ENCODE measurements at regions not wholly inside any gene's neighbourhood (a gene's known extent, or its start where the extent isn't known, plus 50 kb on each side); places are given as distances from the start of the nearest gene placed in this dataset.
A peak's percentile ranks its signal among the peaks of the same experiment; 100 is the strongest.

DNA sequence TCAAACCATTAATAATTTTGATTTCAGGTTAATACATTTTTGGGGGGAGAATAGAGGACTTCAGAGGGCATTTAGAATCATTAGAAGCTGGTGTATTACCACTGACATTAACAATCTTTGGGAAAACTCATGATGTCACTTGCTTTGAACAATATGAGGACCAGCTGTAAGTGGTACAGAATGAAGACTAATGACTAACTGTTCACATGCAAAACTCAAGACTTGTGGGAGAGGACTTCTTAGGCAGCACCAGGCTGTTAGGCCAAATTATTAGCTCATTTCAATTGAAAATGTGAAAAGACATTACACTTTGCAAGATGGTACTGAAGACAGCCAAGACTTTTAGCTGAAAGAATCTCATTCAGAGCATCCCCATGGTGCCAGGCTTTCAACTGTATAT lies 426.2 kb upstream of the ADAMTS9 start:
- no peak for DNase-seq

DNA sequence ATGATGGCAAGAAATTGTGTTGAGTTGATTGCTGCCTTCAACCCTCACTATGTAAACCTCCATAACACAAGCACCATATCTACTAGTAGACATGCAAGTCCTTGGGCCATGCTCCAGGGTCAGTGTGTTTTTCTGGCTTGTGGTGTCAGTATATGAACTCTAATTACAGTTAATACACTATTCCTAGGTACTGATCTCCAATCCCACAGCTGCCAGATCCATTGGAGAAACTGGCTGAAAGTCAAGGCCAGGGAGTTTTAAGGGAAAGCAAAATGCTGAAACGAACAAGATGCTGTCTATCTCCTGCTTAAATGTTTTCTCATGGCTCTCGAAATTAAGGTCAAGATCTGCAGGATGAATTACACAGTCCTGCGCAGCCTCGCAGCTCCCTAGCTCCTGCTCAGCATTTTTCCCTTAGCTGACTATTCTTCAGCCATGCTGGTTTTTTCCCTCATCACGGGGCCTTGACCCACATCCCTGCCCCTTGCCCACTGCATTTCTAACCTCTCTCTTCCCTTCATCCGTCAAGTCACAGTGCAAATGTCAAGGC lies 425.0 kb upstream of the ADAMTS9 start:
- no peak for DNase-seq

DNA sequence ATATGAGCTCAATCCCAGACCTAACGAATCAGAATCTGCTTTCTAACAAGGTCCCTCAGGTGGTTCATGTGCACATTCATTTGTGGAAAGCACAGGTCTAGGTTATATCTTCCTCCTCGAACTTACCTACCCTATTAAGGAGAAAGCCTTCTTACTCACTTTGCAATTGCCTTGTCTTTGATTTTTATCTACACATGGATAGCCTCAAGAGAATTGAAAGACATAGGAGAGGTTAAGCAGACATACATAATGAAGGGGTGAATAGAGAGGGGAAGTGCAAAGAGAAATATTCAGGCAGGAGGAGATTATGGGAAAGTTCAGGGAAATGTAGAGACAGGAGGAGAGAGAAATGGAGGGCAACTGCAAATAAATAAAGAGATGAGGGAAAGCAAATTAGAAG lies 422.9 kb upstream of the ADAMTS9 start:
- DNase-seq, result no peak

DNA sequence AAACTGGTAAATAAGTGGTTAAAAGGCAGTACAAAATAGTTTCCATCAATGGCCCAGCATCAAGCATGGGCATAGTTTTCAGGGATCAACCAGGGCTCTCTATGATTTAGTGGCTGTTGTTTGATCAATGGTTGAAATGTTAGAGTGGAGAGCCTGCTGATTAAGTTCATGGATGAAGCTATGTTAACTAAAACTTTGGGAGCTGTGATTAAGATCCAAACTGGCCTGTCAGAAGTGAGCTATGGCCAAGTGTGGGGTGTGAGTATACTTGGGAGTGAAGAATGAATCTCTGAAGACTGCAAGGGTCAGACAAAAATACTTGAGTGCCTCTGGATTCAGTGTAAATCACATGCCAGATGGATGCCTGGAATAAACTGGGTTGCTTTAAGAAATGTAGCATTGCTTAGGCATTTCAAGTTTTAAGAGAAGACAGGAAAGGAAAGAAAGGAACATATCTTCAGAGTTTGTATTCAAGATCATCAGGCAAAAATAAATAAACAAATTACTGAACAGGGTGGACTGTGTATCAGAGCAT lies 422.2 kb upstream of the ADAMTS9 start:
- no peak for DNase-seq

DNA sequence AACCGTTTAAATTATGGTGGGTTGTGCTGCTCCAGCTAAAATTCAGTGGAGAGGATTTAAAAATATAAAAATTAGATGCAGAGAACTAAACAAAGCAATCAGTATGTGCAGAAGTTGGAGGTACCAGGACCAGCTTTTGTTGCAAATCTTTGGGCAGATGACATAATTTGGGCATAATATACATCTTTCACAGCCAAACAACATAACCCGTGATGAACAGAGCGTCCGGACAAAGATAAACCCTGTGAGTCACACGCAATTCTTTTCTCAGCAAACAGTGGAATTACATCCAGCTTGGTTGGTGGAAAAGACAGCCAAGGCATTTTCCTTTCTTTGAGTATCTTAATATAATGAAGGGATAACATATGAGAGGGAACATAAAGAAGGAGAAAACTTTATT lies 419.4 kb upstream of the ADAMTS9 start:
- peak in 1 of 51 donors; percentile 5 for DNase-seq

DNA sequence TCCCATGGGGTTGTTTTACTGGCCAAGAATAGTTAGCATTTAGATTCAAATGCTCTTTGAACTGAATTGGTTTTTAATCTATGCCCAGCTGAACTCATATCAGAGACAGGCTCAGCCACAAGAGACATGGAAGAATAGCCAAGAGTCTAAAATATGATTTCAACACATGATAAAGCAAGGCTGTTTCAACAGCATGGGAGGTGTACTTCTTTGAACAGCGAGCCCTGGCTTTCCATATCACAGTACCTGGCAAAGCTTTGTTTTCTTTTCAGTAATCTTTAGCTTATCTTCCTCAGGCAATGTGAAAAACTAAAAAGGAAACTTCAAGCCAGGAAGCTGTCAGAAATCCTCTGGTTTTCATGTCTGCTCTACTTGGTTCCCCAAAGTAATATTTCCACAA lies 413.6 kb upstream of the ADAMTS9 start:
- no peak for DNase-seq

DNA sequence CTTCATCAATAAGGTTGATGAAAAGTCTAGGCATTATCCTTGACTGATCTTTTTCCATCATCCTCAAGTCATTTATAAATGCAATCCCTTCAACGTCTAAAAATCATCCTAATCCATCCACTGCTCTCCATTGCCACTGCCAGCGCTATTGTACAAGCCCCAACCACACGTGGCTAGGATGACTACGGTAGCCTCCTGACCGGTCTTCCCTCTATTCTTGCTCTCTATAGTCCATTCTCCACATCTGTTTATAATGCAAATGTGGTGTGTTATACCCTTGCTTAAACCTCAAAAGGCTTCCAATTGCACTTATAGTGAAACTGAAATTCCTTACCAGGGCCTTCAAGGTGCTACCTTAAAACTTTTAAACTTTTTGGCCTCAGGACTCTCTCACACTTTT lies 410.6 kb upstream of the ADAMTS9 start:
- DNase-seq, result no peak

DNA sequence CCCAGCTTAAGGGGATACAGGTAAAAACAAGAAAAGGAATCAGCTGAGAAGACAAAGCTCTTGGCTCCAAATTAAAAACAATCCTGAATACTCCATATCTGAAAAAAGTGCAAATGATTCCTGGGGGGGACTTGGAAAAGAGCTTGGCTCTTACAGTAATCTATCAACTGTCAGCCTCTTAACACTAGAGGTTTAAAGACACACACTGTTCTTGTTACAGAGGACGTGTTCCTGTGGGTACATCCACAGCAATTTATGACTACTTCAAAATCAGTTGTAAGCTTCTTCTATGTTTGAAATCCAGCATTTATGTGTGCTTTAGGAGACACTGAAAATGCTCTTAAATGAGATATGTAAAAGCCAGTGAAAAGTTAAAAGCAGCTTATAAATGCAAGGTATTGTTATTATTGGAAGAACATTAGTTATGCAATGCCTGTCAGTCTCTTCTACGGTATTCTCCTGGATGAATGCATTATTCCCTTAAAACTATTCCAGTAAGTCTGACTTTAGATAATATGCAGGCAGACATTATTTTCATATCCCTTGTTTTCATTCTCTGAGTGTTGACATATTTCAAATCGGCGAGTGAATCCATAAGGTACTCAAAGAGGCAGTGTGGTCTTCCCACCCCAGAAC lies 408.4 kb upstream of the ADAMTS9 start:
- no peak for DNase-seq

DNA sequence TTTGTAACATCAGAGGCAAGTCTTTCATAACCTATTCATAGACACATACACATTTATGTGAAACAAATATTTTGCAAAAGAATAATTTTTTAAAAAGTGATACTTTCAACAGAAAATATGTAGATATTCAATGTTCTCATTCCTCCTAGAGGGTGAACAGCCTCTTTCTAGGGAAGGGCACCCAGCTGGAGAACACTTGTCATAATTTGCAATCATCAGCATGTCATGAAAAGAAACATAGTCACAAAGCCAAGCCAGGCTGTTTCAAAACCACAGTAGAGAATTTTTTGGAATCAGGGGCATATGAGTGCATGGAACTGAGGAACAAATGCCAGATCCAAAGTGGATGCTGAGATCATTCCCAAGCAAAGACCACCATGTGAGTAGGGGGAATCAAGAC lies 406.9 kb upstream of the ADAMTS9 start:
- no peak for DNase-seq

DNA sequence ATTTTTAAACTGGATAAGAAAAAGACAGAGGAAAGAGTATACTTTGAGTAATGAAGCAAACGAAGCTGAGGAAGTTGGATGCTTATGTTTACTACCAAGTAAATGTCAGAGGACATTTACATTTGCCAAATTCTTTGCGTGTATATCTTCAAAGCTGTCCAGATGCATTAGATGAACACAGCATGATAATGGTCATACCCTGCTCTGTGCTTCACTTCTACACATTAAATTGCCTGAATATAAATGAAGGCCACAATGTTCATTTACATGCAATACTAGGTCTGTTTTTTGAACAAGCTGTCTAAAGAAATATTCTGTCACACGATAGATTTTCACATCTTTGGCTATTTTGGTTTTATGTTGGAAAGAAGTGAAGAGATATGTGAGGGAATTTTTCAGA lies 405.8 kb upstream of the ADAMTS9 start:
- no peak for DNase-seq

DNA sequence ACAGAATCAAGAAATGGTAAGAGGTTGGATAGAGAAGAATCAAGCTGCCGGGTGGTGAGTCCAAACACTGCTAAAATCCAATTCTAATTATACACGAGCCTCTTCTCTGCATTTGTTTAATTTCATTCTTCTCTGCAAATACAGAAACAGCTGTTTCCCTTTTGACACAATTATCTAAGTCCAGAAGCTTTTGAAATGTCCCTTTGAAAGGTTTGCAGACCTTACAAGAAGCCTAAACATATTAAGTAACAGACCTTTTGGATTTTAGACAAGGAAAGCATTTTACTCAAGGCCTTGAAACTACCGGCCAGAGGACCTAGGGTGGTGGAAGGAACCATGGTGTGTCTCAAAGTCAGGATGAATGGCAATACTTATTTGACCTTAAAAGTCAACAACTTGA lies 403.8 kb upstream of the ADAMTS9 start:
- DNase-seq, result no peak

DNA sequence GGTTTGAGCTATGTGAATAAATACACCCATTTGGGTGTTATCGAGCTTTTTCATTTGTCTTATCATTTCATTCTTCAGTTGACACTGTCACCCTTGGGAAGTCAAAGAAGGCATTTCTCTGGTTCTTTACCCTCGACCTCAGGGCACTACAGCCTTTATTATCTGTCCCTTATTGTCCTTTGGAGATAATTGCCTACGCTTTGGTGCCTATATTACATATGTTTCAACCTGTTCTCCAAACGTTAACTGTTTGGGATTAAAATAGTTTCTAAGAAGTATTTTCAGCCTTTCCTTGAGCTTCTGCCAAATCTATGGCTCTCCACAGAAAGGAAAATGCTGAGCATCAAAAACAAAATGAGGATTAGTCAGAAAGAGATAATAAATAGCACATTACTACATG lies 395.4 kb upstream of the ADAMTS9 start:
- no peak for DNase-seq

DNA sequence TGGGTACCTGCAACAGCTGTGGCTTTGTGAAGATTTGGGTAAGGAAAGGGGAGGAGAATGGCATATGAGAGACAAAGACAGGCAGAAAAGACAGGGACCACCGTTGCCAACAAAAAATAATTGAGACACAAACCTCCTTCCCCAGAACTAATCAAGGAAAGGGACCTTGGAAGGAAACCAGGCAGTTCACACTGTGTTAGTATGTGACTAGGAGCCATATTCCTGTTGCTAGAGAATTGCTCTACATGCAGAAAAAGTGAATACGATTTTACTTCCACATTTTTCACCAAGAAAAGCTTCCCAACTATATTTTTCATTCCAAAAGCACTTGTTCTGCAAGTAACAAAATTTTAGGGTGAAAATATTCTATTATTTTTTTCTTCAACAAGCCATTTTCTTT lies 393.7 kb upstream of the ADAMTS9 start:
- DNase-seq, result no peak

DNA sequence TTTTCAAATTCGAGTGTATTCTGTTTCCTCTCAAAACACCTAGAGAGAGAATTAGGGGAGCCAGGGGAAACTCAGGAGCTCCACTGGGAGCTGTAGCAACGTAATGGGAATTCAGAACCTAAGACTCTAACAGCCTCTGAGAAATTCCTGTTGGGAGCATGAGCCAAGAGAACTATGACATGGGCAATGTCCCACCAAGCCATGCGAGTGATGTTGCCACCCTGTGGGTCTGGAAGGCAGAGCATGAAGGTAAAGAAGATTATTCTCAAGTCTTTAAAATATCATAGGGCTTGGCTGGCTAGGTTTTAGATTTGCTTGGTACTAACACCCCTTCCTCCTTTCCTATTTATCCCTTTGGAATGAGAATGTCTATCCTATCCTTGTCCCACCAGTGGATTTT lies 392.6 kb upstream of the ADAMTS9 start:
- no peak for DNase-seq

DNA sequence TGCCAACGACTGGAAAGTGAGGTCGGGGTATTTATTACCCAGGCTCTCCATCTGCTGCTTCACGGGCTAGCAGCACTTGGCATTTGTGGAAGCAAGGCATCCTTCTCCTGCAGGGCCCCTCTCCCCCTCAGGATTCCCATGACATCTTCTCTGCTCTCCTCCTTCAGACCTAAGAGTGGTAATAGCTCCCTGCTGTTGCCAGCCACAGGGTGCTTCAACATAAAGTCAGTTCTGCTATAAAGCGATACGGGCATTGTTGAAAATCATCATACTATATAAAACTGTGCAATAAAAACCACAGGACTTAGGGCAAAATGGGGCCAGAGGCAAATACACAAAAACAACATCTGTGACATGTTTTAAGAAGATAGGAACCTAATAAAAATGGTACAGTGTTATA lies 391.8 kb upstream of the ADAMTS9 start:
- DNase-seq, result no peak

DNA sequence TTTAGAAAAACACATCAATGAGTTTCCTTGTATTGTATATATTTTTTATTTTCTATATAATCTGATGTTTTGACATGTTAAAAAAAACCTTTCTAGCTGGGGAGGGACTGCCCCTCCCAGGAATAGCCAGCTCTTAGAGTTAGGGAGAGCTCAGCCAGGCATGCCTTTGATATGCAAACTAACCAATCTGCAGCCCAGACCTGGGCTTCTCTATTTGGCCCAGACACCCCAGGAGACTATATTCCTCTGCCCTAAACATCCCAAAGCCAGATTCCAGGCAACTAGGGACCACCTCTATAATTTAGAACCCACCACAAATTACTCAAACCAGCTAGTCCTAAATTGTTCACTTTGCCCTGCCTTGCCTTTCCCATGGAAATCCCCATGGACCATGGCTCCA lies 390.9 kb upstream of the ADAMTS9 start:
- DNase-seq, result no peak

DNA sequence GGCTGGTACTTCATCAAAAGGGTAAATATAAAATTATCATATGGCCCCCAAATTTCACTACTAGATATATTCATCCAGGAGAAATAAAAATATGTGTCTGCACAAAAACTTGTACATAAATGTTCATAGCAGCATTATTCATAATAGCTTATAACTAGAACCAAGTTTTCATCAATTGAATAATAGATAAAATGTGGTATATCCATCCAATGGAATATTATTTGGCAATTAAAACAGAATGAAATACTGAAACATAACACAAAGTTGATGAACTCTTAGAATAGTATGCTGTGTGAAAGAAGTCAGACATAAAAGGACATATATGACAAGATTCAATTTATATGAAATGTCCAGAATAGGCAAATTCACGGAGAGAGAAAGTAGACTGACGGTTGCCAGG lies 389.3 kb upstream of the ADAMTS9 start:
- DNase-seq, result no peak

DNA sequence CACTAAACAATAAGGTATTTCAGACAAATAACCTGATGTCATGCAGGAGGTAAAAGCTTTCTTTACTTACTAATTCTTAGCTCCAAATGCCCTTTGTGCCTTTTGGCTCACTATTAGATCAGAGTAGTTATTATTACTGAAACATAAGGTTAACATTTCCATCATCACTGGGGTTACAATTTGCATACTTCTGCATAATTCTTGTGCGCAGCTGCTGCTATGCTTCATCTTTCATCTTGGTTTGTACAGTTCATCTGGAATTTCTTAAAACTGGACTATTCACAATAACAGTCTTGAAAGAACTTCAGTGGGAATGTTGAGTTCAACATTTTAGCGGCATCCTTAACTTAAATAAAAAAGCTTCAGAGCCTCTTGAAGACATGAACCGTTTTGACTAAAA lies 383.2 kb upstream of the ADAMTS9 start:
- DNase-seq, result no peak

DNA sequence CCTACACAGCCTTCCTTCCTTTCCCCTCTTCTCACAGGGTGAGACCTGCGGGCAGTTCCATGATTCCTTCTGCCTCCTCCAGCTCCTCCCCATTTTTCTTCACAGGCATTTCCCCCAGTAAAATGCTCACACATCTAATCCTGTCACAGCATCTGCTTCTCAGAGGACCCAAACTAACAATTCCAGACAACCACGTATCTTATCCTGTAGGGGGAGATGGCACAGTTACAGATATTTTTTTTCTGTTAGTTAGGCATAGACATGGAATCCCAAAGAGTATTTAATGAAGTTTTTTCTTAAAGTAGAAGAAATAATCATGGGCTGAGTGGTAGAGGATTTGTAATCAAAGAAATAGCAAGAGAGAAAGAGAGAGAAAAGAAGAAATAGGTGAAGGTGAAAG lies 373.1 kb upstream of the ADAMTS9 start:
- DNase-seq, result no peak

DNA sequence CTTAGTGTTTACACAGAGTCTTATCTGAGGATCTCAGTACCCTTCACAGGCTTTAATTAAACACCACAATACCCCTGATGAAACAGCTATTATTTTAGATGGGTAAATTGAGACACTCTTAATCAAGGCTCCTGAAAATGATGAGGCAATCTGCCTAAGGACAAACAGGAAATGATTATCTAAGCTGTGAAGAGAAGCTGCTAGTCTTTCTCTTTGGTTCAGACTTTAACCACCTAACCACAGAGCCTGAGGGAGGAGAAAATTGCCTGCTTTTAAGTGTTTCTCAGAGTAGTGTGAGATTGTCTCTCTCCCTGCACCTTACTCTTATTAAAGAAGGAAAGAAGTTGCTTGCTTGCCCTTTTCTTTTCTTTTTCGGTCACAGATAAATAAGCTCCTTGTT lies 364.3 kb upstream of the ADAMTS9 start:
- no peak for DNase-seq

DNA sequence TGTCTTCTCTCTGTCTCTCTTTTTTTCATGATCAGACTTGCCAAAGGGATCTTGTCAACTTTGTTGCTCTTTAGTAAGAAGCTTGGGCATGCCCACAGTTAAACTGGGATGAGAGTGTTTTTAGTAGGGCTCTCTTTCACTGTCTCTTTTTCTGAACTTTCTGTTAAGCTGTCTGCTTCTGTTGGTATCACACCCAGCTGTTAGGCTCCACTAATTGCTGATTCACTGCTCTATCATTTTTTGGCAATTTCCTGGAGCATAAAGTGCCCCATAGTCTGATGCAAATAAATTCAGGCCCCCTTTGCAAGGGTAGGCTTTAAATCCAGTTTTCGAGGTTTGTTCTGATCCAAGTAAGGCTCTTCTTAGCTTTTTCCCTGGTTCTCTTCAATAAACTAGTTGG lies 360.4 kb upstream of the ADAMTS9 start:
- no peak for DNase-seq

DNA sequence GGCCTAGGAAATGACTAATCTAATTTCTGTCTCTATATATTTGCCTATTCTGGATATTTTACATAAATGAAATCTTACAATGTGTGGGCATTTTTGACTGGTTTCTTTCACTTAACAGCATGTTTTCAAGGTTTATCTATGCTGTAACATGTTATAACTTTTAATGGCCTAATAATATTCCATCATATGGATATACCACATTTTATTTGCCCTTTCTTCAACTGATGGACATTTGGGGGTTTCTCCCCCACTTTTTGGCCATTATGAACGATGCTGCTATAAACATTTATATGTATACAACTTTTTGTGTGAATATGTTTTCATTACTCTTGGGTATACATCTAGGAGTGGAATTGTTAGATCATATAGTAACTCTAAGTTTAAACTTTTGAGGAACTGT lies 357.3 kb upstream of the ADAMTS9 start:
- no peak for DNase-seq

DNA sequence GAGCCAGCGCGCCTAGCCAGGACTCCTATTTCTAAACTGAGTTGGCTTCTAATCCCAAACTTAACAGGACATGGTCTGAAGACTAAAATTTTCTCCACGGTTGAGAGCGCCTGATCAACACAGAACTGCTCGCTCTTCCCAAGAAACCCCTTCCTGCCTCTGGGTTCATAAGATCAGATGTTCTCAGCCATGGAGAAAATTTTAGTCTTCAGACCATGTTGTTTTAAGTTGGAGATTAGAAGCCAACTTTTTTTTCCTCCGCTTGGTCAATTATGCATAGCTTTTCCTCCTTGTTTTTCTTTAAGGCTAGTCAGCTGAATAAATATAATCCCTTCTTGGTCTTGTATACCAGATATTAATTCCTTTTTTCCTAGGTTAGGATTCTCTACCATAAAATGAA lies 356.6 kb upstream of the ADAMTS9 start:
- no peak for DNase-seq

DNA sequence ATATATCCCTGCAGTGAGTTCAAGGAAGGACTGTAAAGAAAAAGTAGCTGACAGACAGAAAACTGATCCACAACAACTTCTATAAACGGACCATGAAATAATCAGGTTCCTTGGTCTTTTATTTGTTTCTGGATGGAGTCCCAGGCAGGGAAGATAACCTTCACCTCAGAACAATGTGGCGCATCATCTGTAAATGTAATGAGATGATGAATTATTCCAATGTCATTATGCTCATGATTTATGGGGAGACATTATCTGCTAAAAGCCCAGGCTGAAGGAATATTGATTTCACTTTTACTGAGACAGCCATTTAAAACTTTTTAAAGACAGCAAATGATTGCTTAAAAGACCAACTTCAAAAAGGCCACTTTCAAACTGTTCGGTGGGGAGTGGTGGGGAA lies 354.9 kb upstream of the ADAMTS9 start:
- no peak for DNase-seq
